ENCODE measurements at regions not wholly inside any gene's neighbourhood (a gene's known extent, or its start where the extent isn't known, plus 50 kb on each side); places are given as distances from the start of the nearest gene placed in this dataset.

GRCh38 chr9:86731511-86732063 is 215.7 kb downstream of the GAS1 start:
- TF ChIP-seq CTCF (IDR thresholded peaks at IDR 0.05; ENCODE audit: poor library complexity, severe bottlenecking) (no peak), EZH2 (IDR thresholded peaks at IDR 0.05; ENCODE audit: borderline replicate concordance, insufficient read depth, low read length, poor library complexity, severe bottlenecking) (no peak), POLR2AphosphoS5 (IDR thresholded peaks at IDR 0.05) (no peak), EP300 (conservative IDR thresholded peaks at IDR 0.05; ENCODE audit: poor library complexity, severe bottlenecking) (no peak), TAF1 (IDR thresholded peaks at IDR 0.05; ENCODE audit: low read depth) (no peak), RAD21 (conservative IDR thresholded peaks at IDR 0.05) (no peak), REST (IDR thresholded peaks at IDR 0.05; ENCODE audit: borderline replicate concordance) (no peak), MXI1 (conservative IDR thresholded peaks at IDR 0.05; ENCODE audit: poor library complexity, severe bottlenecking) (no peak)

Measured in neural cell (in vitro differentiated cells).